Ishikawa (cell line): ENCODE measurements at regions not wholly inside any gene's neighbourhood (a gene's known extent, or its start where the extent isn't known, plus 50 kb on each side); places are given as distances from the start of the nearest gene placed in this dataset.

Source experiments
- CEBPB ChIP-seq: IDR thresholded peaks from 2 replicates; pipeline ENCODE4 v1.6.1; 2012
- CREB1 ChIP-seq: IDR thresholded peaks from 2 replicates; pipeline ENCODE4 v1.6.1; 2012; ENCODE audit warnings: low read depth
- EGR1 ChIP-seq: IDR thresholded peaks from 2 replicates; pipeline ENCODE4 v1.6.1; 2012
- EP300 ChIP-seq: IDR thresholded peaks from 2 replicates; pipeline ENCODE4 v1.6.1; 2012; ENCODE audit warnings: borderline replicate concordance
- FOXM1 ChIP-seq: IDR thresholded peaks from 2 replicates; pipeline ENCODE4 v1.6.1; 2012; ENCODE audit warnings: low read depth, borderline replicate concordance
- MAX ChIP-seq: IDR thresholded peaks from 2 replicates; pipeline ENCODE4 v1.6.1; 2012
- NFIC ChIP-seq: IDR thresholded peaks from 2 replicates; pipeline ENCODE4 v1.6.1; 2012
- RAD21 ChIP-seq: IDR thresholded peaks from 2 replicates; pipeline ENCODE4 v1.6.1; 2012; ENCODE audit warnings: low read depth
- TAF1 ChIP-seq: IDR thresholded peaks from 2 replicates; pipeline ENCODE4 v1.6.1; 2012; ENCODE audit warnings: low read depth, mild to moderate bottlenecking
- TCF12 ChIP-seq: IDR thresholded peaks from 2 replicates; pipeline ENCODE4 v1.6.1; 2012; ENCODE audit warnings: low read depth
- TEAD4 ChIP-seq: IDR thresholded peaks from 2 replicates; pipeline ENCODE4 v1.6.1; 2012
- USF1 ChIP-seq: IDR thresholded peaks from 2 replicates; pipeline ENCODE4 v1.6.1; 2012
- YY1 ChIP-seq: IDR thresholded peaks from 2 replicates; pipeline ENCODE4 v1.6.1; 2012; ENCODE audit warnings: low read depth
- ZBTB7A ChIP-seq: IDR thresholded peaks from 2 replicates; pipeline ENCODE4 v1.6.1; 2012; ENCODE audit warnings: low read depth
- TF ChIP-seq, protein P1 (sequence below): IDR thresholded peaks from 2 replicates; pipeline ENCODE4 v1.6.1; 2012; ENCODE audit warnings: low read depth, mild to moderate bottlenecking

- TF ChIP-seq MAX (no peak), USF1 (no peak), TCF12 (no peak)
Observed at GRCh38 chr4:13678186-13678924, 50.8 kb upstream of the BOD1L1 start.

GRCh38 chr4:13681570-13681969 is 54.0 kb upstream of the BOD1L1 start:
- TF ChIP-seq NFIC: no peak
- TF ChIP-seq CEBPB: no peak
- no peak for TF ChIP-seq USF1
- TF ChIP-seq CREB1: no peak
- no peak for TF ChIP-seq TAF1
- no peak for TF ChIP-seq TCF12
- TF ChIP-seq MAX: no peak
- TF ChIP-seq FOXM1: no peak

- TF ChIP-seq RAD21 (no peak), TEAD4 (no peak), NFIC (no peak), YY1 (no peak), MAX (no peak), CEBPB (no peak)
Observed at GRCh38 chr4:13694256-13694655, 66.7 kb upstream of the BOD1L1 start.

GRCh38 chr4:13698296-13698695 is 70.8 kb upstream of the BOD1L1 start:
- TF ChIP-seq TAF1 (no peak), EGR1 (no peak), ZBTB7A (no peak), EP300 (no peak), USF1 (no peak)

- TF ChIP-seq RAD21: no peak
- no peak for TF ChIP-seq CEBPB
- TF ChIP-seq TAF1: no peak
- TF ChIP-seq USF1: no peak
- TF ChIP-seq NFIC: no peak
- TF ChIP-seq MAX: no peak
- TF ChIP-seq, protein P1, sequence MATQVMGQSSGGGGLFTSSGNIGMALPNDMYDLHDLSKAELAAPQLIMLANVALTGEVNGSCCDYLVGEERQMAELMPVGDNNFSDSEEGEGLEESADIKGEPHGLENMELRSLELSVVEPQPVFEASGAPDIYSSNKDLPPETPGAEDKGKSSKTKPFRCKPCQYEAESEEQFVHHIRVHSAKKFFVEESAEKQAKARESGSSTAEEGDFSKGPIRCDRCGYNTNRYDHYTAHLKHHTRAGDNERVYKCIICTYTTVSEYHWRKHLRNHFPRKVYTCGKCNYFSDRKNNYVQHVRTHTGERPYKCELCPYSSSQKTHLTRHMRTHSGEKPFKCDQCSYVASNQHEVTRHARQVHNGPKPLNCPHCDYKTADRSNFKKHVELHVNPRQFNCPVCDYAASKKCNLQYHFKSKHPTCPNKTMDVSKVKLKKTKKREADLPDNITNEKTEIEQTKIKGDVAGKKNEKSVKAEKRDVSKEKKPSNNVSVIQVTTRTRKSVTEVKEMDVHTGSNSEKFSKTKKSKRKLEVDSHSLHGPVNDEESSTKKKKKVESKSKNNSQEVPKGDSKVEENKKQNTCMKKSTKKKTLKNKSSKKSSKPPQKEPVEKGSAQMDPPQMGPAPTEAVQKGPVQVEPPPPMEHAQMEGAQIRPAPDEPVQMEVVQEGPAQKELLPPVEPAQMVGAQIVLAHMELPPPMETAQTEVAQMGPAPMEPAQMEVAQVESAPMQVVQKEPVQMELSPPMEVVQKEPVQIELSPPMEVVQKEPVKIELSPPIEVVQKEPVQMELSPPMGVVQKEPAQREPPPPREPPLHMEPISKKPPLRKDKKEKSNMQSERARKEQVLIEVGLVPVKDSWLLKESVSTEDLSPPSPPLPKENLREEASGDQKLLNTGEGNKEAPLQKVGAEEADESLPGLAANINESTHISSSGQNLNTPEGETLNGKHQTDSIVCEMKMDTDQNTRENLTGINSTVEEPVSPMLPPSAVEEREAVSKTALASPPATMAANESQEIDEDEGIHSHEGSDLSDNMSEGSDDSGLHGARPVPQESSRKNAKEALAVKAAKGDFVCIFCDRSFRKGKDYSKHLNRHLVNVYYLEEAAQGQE: no peak
- no peak for TF ChIP-seq EP300
- no peak for TF ChIP-seq TEAD4
- TF ChIP-seq YY1: no peak
- no peak for TF ChIP-seq TCF12
- no peak for TF ChIP-seq ZBTB7A
- TF ChIP-seq CREB1: no peak
- TF ChIP-seq EGR1: no peak
- no peak for TF ChIP-seq FOXM1
Observed at GRCh38 chr4:13700021-13700857, 72.7 kb upstream of the BOD1L1 start.

DNA sequence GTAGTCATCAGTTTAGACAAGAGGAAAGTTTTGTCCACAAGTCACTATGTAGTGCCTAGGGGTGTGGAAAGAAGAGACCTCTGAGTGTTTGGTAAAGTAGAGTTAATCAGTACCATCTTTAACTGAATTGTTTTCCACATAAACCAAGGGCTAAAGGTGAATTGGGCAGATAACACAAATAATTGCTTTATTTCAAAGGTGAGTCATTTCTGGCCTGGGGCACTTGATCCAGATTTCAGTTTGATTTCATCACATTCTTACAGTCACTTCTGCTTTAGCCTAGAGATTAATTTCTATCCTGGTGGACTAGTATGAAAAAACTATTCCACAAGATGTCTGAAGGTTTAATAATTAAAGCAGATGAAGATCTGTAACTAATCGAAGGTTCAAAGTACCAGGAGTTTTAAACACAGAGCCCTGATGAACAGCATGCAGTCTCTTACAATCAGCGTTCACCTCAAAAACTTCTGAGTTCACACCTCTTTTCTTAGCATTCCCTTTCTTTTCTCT is 74.5 kb upstream of the BOD1L1 start:
- TF ChIP-seq RAD21: no peak
- no peak for TF ChIP-seq CREB1
- TF ChIP-seq MAX: no peak
- TF ChIP-seq FOXM1: no peak
- no peak for TF ChIP-seq TEAD4
- no peak for TF ChIP-seq ZBTB7A
- no peak for TF ChIP-seq EP300
- no peak for TF ChIP-seq NFIC
- TF ChIP-seq USF1: no peak
- TF ChIP-seq EGR1: no peak
- no peak for TF ChIP-seq TAF1
- no peak for TF ChIP-seq CEBPB
- TF ChIP-seq, protein P1: no peak
- TF ChIP-seq YY1: no peak
- TF ChIP-seq TCF12: no peak
